HG02938 (cell line): ENCODE measurements at regions not wholly inside any gene's neighbourhood (a gene's known extent, or its start where the extent isn't known, plus 50 kb on each side); places are given as distances from the start of the nearest gene placed in this dataset.
"Not testable (repeated sequence)": the region's sequence is repeated elsewhere in the genome, so short reads cannot be mapped to it uniquely, and the experiment has no call there.

Experiments
- ATAC-seq: cut with Tn5 transposase; IDR thresholded peaks from one replicate; pipeline ENCODE4 v1.9.1; 2021; ENCODE audit warnings: mild to moderate bottlenecking, moderate library complexity; ENCODE audit not compliant: unreplicated experiment

GRCh38 chr5:52255308-52255707, 532.4 kb upstream of the ITGA1 start:
- no peak for ATAC-seq

- no peak for ATAC-seq
Observed at GRCh38 chr5:52262844-52263243, 524.9 kb upstream of the ITGA1 start.

GRCh38 chr5:52269401-52269800, 518.3 kb upstream of the ITGA1 start:
- no peak for ATAC-seq

GRCh38 chr5:52269859-52270258, 517.9 kb upstream of the ITGA1 start:
- no peak for ATAC-seq

GRCh38 chr5:52275639-52276038, 512.1 kb upstream of the ITGA1 start:
- ATAC-seq, result no peak

- no peak for ATAC-seq
Observed at GRCh38 chr5:52277101-52277500, 510.6 kb upstream of the ITGA1 start.

GRCh38 chr5:52282647-52283046, 505.1 kb upstream of the ITGA1 start:
- ATAC-seq, result no peak

GRCh38 chr5:52283221-52283620, 504.5 kb upstream of the ITGA1 start:
- ATAC-seq, result no peak

GRCh38 chr5:52300703-52301372, 486.9 kb upstream of the ITGA1 start:
- no peak for ATAC-seq

GRCh38 chr5:52304816-52305215, 482.9 kb upstream of the ITGA1 start:
- not testable (repeated sequence) for ATAC-seq

- ATAC-seq, result no peak
Observed at GRCh38 chr5:52328220-52328806, 459.4 kb upstream of the ITGA1 start.

- ATAC-seq, result no peak
Observed at GRCh38 chr5:52331725-52332124, 456.0 kb upstream of the ITGA1 start.

- no peak for ATAC-seq
Observed at GRCh38 chr5:52334367-52334766, 453.3 kb upstream of the ITGA1 start.

GRCh38 chr5:52339285-52339684, 448.4 kb upstream of the ITGA1 start:
- no peak for ATAC-seq

GRCh38 chr5:52342361-52342760, 445.4 kb upstream of the ITGA1 start:
- ATAC-seq, result no peak

- ATAC-seq, result no peak
Observed at GRCh38 chr5:52356311-52356918, 431.3 kb upstream of the ITGA1 start.

- no peak for ATAC-seq
Observed at GRCh38 chr5:52359261-52359660, 428.5 kb upstream of the ITGA1 start.

- ATAC-seq, result no peak
Observed at GRCh38 chr5:52360985-52361384, 426.7 kb upstream of the ITGA1 start.

GRCh38 chr5:52374286-52374685, 413.4 kb upstream of the ITGA1 start:
- no peak for ATAC-seq

- ATAC-seq, result no peak
Observed at GRCh38 chr5:52375969-52376368, 411.7 kb upstream of the ITGA1 start.

GRCh38 chr5:52376592-52376991, 411.1 kb upstream of the ITGA1 start:
- no peak for ATAC-seq

GRCh38 chr5:52378237-52378636, 409.5 kb upstream of the ITGA1 start:
- no peak for ATAC-seq
